Epithelial cell of proximal tubule (primary cell): ENCODE measurements at regions not wholly inside any gene's neighbourhood (a gene's known extent, or its start where the extent isn't known, plus 50 kb on each side); places are given as distances from the start of the nearest gene placed in this dataset.
A peak's percentile ranks its signal among the peaks of the same experiment; 100 is the strongest.

ENCODE experiments used
- DNase-seq: peaks from one replicate; pipeline ENCODE4 v3.0.0-alpha.2; 2011; ENCODE audit warnings: low read depth
- H3K4me3 ChIP-seq: 2 replicates; pipeline ENCODE4 v1.5.1; 2011; ENCODE audit warnings: low read depth, mild to moderate bottlenecking, low read length
- TF ChIP-seq, protein P1 (sequence below): conservative IDR thresholded peaks from 2 replicates; pipeline ENCODE4 v1.5.1; 2012; ENCODE audit warnings: low read depth, mild to moderate bottlenecking, low read length

DNA sequence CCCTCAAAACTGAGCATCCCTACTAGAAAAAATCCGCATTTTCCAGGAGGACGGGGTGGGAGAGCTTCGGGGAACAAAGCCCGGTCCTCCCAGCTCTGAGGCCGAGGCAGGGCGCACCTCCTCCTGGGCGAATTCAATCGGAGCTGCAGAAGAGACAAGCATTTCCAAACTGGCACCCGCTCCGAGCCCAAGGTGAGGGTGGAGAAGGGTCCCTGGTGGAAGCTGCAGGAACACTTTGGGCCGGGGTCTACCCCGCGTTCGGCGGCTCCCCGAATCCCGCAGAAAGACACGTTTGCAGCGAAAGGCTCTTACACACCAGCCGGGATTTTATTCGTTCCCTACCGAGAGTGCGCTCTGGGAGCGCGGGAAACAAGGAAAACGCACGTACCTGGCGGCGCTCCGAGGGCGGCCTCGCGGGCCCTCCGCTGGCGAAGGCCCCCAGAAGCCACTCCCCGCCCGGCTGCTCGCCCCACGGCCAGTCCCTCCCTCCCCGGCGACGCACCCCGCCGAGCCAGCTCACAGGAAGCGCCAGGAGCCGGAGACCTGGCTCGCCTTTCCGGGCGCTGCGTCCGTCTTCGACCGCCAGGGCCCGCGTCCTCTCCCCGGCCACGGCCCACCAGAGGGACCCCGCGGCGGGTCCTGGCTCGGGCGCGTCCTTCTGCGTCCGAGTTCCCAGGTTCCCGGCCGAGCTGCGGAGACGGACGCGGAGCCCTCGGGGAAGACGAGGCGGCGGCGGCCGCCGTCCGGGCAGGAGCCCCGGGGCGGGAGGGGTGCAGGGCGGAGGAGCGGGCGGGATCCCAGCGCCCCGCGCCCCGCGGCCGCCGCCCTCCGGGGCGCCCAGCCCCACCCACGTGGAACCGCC is 49.8 kb upstream of the BAHCC1 start:
- DNase-seq = no peak

More for the DNA sequence above, 49.8 kb upstream of the BAHCC1 start:
- H3K4me3 ChIP-seq = peak overlapping the region; percentile 97
- TF ChIP-seq, protein P1, sequence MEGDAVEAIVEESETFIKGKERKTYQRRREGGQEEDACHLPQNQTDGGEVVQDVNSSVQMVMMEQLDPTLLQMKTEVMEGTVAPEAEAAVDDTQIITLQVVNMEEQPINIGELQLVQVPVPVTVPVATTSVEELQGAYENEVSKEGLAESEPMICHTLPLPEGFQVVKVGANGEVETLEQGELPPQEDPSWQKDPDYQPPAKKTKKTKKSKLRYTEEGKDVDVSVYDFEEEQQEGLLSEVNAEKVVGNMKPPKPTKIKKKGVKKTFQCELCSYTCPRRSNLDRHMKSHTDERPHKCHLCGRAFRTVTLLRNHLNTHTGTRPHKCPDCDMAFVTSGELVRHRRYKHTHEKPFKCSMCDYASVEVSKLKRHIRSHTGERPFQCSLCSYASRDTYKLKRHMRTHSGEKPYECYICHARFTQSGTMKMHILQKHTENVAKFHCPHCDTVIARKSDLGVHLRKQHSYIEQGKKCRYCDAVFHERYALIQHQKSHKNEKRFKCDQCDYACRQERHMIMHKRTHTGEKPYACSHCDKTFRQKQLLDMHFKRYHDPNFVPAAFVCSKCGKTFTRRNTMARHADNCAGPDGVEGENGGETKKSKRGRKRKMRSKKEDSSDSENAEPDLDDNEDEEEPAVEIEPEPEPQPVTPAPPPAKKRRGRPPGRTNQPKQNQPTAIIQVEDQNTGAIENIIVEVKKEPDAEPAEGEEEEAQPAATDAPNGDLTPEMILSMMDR = no peak
